ENCODE measurements at regions not wholly inside any gene's neighbourhood (a gene's known extent, or its start where the extent isn't known, plus 50 kb on each side); places are given as distances from the start of the nearest gene placed in this dataset.

GRCh38 chr2:212832211-212833195 is 293.9 kb upstream of the ERBB4 start:
- Histone ChIP-seq H3K4me3 (ENCODE audit: severe bottlenecking) (no peak overlapping the region), H3K27me3 (ENCODE audit: insufficient read depth, poor library complexity, severe bottlenecking) (no peaks in the 10 kb centered on the region), H3K4me1 (ENCODE audit: insufficient read depth, poor library complexity, severe bottlenecking) (no peaks in the 10 kb centered on the region), H3K9me3 (ENCODE audit: severe bottlenecking) (no peaks in the 10 kb centered on the region), H3K36me3 (ENCODE audit: low read depth) (no peaks in the 10 kb centered on the region), H3K27ac (ENCODE audit: poor library complexity, severe bottlenecking) (no peak overlapping the region)
- ATAC-seq (ENCODE audit: low read depth): no peak
- peak; percentile 57 for DNase-seq (ENCODE audit: low spot score)
- no peak for TF ChIP-seq CTCF (IDR thresholded peaks at IDR 0.05; ENCODE audit: poor library complexity, severe bottlenecking)

GRCh38 chr2:212831671-212832199 is 293.1 kb upstream of the ERBB4 start:
- DNase-seq (ENCODE audit: low spot score) (peak; percentile 43), ATAC-seq (ENCODE audit: low read depth) (no peak)
- H3K4me3 ChIP-seq (ENCODE audit: severe bottlenecking): no peak overlapping the region
- H3K27ac ChIP-seq (ENCODE audit: poor library complexity, severe bottlenecking): no peak overlapping the region
- no peaks in the 10 kb centered on the region for H3K9me3 ChIP-seq (ENCODE audit: severe bottlenecking)
- H3K4me1 ChIP-seq (ENCODE audit: insufficient read depth, poor library complexity, severe bottlenecking): no peaks in the 10 kb centered on the region
- no peaks in the 10 kb centered on the region for H3K36me3 ChIP-seq (ENCODE audit: low read depth)
- no peaks in the 10 kb centered on the region for H3K27me3 ChIP-seq (ENCODE audit: insufficient read depth, poor library complexity, severe bottlenecking)
- no peak for TF ChIP-seq CTCF (IDR thresholded peaks at IDR 0.05; ENCODE audit: poor library complexity, severe bottlenecking)

GRCh38 chr2:212816267-212816666 is 277.7 kb upstream of the ERBB4 start:
- TF ChIP-seq CTCF (IDR thresholded peaks at IDR 0.05; ENCODE audit: poor library complexity, severe bottlenecking): no peak
- ATAC-seq (ENCODE audit: low read depth): no peak
- DNase-seq (ENCODE audit: low spot score): no peak
- Histone ChIP-seq H3K36me3 (ENCODE audit: low read depth) (no peaks in the 10 kb centered on the region), H3K27ac (ENCODE audit: poor library complexity, severe bottlenecking) (no peak overlapping the region), H3K27me3 (ENCODE audit: insufficient read depth, poor library complexity, severe bottlenecking) (no peaks in the 10 kb centered on the region), H3K4me1 (ENCODE audit: insufficient read depth, poor library complexity, severe bottlenecking) (no peaks in the 10 kb centered on the region), H3K9me3 (ENCODE audit: severe bottlenecking) (no peaks in the 10 kb centered on the region), H3K4me3 (ENCODE audit: severe bottlenecking) (no peak overlapping the region)

GRCh38 chr2:212815453-212815852 is 276.9 kb upstream of the ERBB4 start:
- ATAC-seq (ENCODE audit: low read depth): no peak
- Histone ChIP-seq H3K9me3 (ENCODE audit: severe bottlenecking) (no peaks in the 10 kb centered on the region), H3K4me3 (ENCODE audit: severe bottlenecking) (no peak overlapping the region), H3K36me3 (ENCODE audit: low read depth) (no peaks in the 10 kb centered on the region), H3K27ac (ENCODE audit: poor library complexity, severe bottlenecking) (no peak overlapping the region), H3K27me3 (ENCODE audit: insufficient read depth, poor library complexity, severe bottlenecking) (no peaks in the 10 kb centered on the region), H3K4me1 (ENCODE audit: insufficient read depth, poor library complexity, severe bottlenecking) (no peaks in the 10 kb centered on the region)
- no peak for DNase-seq (ENCODE audit: low spot score)
- TF ChIP-seq CTCF (IDR thresholded peaks at IDR 0.05; ENCODE audit: poor library complexity, severe bottlenecking): no peak

- no peak overlapping the region for H3K27ac ChIP-seq (ENCODE audit: poor library complexity, severe bottlenecking)
- no peak for DNase-seq (ENCODE audit: low spot score)
- H3K4me1 ChIP-seq (ENCODE audit: insufficient read depth, poor library complexity, severe bottlenecking): no peaks in the 10 kb centered on the region
- H3K9me3 ChIP-seq (ENCODE audit: severe bottlenecking): no peaks in the 10 kb centered on the region
- peak; percentile 45; the same call in 2 of the 3 replicates for ATAC-seq (ENCODE audit: low read depth)
- no peak for TF ChIP-seq CTCF (IDR thresholded peaks at IDR 0.05; ENCODE audit: poor library complexity, severe bottlenecking)
- H3K36me3 ChIP-seq (ENCODE audit: low read depth): no peaks in the 10 kb centered on the region
- no peaks in the 10 kb centered on the region for H3K27me3 ChIP-seq (ENCODE audit: insufficient read depth, poor library complexity, severe bottlenecking)
- H3K4me3 ChIP-seq (ENCODE audit: severe bottlenecking): no peak overlapping the region
Measured at GRCh38 chr2:212814941-212815340, 276.3 kb upstream of the ERBB4 start.
